Calu3 (cell line): ENCODE measurements at regions not wholly inside any gene's neighbourhood (a gene's known extent, or its start where the extent isn't known, plus 50 kb on each side); places are given as distances from the start of the nearest gene placed in this dataset.

Experiments
- BruUV-seq: library from RNA; stranded (reverse); fragments of 400-500 nt; replicated peaks from 2 replicates; lab custom pipeline; 2021; lab: Mats Ljungman, UMichigan
- CTCF ChIA-PET: fragments of 300-600 bp; sonication (Branson Sonifier 250); formaldehyde crosslinking; loops from one replicate; lab custom pipeline; 2022; ENCODE audit warnings: antibody characterized with exemption; lab: Charles Lee
- DNase-seq: peaks from one replicate; pipeline ENCODE4 v3.0.0; 2022
- H3K27ac Mint-ChIP-seq: one replicate; pipeline ENCODE4 v1.8.0; 2022; ENCODE audit warnings: mixed read lengths; ENCODE audit not compliant: unreplicated experiment
- H3K27me3 Mint-ChIP-seq: one replicate; pipeline ENCODE4 v1.8.0; 2022; ENCODE audit warnings: mixed read lengths; ENCODE audit not compliant: unreplicated experiment
- H3K36me3 Mint-ChIP-seq: one replicate; pipeline ENCODE4 v1.8.0; 2022; ENCODE audit warnings: mild to moderate bottlenecking, moderate library complexity, mixed read lengths; ENCODE audit not compliant: insufficient read depth, unreplicated experiment
- H3K4me1 Mint-ChIP-seq: one replicate; pipeline ENCODE4 v1.8.0; 2022; ENCODE audit warnings: mild to moderate bottlenecking, low read depth, mixed read lengths; ENCODE audit not compliant: unreplicated experiment
- H3K4me3 Mint-ChIP-seq: one replicate; pipeline ENCODE4 v1.8.0; 2022; ENCODE audit warnings: mild to moderate bottlenecking, low read depth, moderate library complexity, mixed read lengths; ENCODE audit not compliant: unreplicated experiment
- H3K9me3 Mint-ChIP-seq: one replicate; pipeline ENCODE4 v1.8.0; 2022; ENCODE audit warnings: low read depth, mixed read lengths; ENCODE audit not compliant: unreplicated experiment
- CTCF ChIP-seq: fragments of 200-600 bp; IDR thresholded peaks from one replicate; pipeline ENCODE4 v1.8.0; 2022; ENCODE audit warnings: antibody characterized with exemption; ENCODE audit not compliant: unreplicated experiment
- intact Hi-C: fragments of 100-400 bp; cut with micrococcal nuclease; formaldehyde crosslinking; loops from one replicate; pipeline ENCODE4 v1.10.0; 2022; ENCODE audit not compliant: unreplicated experiment

- no peak for DNase-seq
- Mint-ChIP-seq H3K4me3 (no peak overlapping the region), H3K36me3 (peaks cover 6% of the 10 kb centered on the region), H3K27me3 (no peaks in the 10 kb centered on the region), H3K4me1 (peaks cover 39% of the 10 kb centered on the region), H3K9me3 (no peaks in the 10 kb centered on the region), H3K27ac (no peak overlapping the region)
- no peak for TF ChIP-seq CTCF
- intact Hi-C loops: no loop called here
- CTCF ChIA-PET: no interaction called here
- no TSS peak for BruUV-seq
Measured at GRCh38 chr6:11427091-11427722, 110.3 kb upstream of the TMEM170B start.

- Mint-ChIP-seq H3K4me3 (no peak overlapping the region), H3K9me3 (no peaks in the 10 kb centered on the region), H3K27me3 (no peaks in the 10 kb centered on the region), H3K27ac (no peak overlapping the region), H3K36me3 (peaks cover 6% of the 10 kb centered on the region), H3K4me1 (peaks cover 39% of the 10 kb centered on the region)
- CTCF ChIA-PET: no interaction called here
- no TSS peak for BruUV-seq
- no peak for DNase-seq
- intact Hi-C loops: no loop called here
- TF ChIP-seq CTCF: no peak
Measured at GRCh38 chr6:11426571-11426970, 111.0 kb upstream of the TMEM170B start.

- Mint-ChIP-seq H3K4me1 (peaks cover 39% of the 10 kb centered on the region), H3K9me3 (no peaks in the 10 kb centered on the region), H3K36me3 (peaks cover 6% of the 10 kb centered on the region), H3K27ac (no peak overlapping the region), H3K4me3 (no peak overlapping the region), H3K27me3 (no peaks in the 10 kb centered on the region)
- TF ChIP-seq CTCF: no peak
- CTCF ChIA-PET: no interaction called here
- DNase-seq: no peak
- no TSS peak for BruUV-seq
- intact Hi-C loops: no loop called here
Measured at GRCh38 chr6:11425876-11426275, 111.7 kb upstream of the TMEM170B start.

GRCh38 chr6:11425431-11425871, 112.1 kb upstream of the TMEM170B start:
- Mint-ChIP-seq H3K9me3 (no peaks in the 10 kb centered on the region), H3K27ac (no peak overlapping the region), H3K4me1 (peaks cover 39% of the 10 kb centered on the region), H3K36me3 (peaks cover 6% of the 10 kb centered on the region), H3K4me3 (no peak overlapping the region), H3K27me3 (no peaks in the 10 kb centered on the region)
- TF ChIP-seq CTCF: no peak
- intact Hi-C loops: no loop called here
- DNase-seq: no peak
- CTCF ChIA-PET: no interaction called here
- no TSS peak for BruUV-seq
